GM19467 (cell line): ENCODE measurements at regions not wholly inside any gene's neighbourhood (a gene's known extent, or its start where the extent isn't known, plus 50 kb on each side); places are given as distances from the start of the nearest gene placed in this dataset.

Experiments
- ATAC-seq: cut with Tn5 transposase; IDR thresholded peaks from one replicate; pipeline ENCODE4 v1.9.1; 2021; ENCODE audit warnings: mild to moderate bottlenecking, moderate library complexity; ENCODE audit not compliant: unreplicated experiment

DNA sequence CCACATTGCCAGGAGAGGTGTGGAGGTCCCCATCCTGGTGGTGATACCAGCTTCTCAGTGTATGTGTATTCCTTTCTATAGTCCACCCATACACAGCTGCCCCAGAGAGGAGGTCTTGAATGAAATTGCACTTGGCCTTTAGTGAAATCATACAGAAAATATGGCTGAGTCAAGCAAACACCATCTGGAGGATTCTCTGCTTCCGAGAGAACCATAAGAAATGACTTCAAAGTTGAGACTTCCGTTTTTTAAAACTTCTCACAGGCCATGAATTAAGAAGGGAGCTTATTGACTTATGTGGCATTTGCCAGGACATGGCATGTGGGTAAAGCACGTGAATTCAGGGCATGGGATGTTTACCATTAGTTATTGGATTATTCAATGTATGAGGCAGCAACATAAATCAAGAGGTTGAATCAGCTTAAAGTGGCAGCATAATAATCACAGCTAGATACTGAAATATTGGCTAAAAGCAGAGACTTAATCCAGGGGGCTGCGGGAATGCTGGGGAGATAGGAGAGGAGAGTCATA, 119.1 kb upstream of the MTNR1B start:
- no peak for ATAC-seq

DNA sequence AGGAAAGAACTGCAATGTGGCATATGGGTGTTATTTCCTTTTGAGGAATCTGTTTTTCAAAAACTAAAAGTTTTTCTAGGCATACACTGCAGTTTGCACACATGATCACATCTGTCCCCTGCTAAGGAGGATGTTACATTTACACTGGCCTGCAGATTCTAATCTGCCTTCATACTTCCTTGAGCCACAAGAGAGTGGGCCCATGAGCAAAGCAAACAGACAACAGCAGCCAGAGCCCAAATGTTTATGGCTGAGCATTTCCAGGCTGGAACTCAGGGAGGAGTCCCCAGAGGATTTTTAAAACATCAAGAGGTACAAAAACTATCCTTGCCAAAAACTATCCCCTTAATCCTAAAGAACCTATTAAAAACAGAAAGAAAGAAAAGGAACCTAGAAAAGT, 117.2 kb upstream of the MTNR1B start:
- ATAC-seq = no peak

DNA sequence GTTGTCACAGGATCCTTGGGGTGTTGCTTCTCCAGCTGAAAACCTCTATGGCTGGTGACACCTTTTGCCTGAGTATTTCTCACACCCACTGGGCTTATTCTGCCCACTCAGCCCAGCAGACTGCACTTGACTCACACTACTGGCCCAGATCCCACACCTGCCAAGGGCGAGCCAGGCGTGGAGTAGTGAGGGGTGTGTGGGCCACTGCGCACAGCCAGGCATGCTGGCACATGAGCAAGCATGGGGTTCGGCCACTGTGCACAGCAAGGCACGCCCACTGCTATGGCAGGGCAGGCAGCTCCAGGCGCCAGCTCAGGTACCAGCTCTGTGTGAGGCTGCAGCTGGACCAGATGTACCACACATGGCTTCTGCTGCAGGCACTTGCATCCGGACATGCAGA, 116.5 kb upstream of the MTNR1B start:
- no peak for ATAC-seq

DNA sequence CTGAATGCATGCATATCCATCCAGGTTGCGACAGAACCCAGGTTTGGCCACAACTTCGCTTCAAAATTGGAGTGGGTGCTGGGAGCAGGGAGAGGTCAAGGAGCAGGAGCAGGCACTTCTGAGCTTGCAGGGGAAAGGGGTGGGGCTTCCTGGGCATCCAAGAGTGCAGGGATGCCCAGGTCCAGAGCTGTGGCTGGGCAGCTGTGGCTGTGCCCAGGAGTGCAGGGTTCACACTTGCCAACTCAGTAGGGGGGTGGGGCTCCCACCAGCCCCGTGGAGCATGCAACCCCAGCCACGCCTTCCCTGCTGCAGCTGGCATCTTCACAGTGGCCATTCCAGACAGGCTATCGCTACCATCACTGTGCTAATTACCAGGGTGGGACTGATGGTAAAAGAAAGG, 115.3 kb upstream of the MTNR1B start:
- ATAC-seq = no peak

DNA sequence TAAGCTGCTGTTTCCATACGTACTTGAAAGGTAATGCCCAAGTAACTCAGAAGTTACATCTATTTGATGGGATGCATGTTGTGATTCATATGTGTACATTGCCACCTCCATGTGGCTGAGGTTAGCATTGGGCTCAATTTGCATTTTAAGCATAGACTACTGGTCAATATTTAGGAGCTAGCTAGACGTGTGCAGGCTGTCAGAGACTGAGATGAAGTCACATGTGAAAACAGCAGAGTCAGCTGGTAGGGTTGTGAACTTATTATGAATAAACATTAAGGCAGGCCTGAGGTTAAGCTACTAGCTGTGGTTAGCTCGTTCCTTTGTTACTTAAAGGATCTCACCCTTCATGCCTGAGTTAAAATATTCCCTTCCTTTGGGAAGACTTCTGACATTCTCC, 114.5 kb upstream of the MTNR1B start:
- ATAC-seq = no peak

DNA sequence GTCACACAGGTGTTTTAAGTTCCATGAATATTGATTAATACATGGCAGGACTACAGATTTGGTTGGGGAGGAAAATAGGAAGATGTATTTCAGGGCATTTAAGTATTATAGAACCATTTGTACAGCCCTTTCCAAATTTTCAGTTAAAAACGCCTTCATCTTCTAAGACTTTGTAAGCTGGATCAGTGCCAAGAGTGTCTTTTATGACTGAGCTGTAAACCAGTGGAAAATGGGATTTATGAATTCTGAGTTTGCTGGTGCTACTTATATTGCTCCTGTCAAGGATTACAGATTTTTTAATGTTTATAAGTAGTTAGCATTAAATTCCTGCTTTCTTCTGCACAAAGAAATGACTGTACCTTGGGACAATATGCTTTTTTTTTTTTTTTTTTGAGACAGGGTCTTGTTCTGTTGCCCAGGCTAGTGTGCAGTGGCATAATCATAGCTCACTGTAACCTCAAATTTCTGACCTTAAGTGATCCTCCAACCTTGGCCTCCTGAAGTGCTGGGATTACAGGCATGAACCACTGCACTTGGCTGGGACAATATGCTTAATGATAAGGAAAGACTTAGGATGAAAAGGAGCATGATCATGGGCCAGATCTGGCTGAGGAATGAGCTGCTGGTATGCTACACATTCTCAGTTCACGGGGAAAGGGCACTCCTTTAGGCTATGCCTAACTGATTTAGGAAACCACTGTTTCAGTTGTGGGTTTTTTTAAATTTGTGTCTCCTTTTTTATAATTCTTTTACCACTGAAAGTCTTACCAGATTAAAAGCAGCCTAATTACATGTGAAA, 113.6 kb upstream of the MTNR1B start:
- no peak for ATAC-seq

DNA sequence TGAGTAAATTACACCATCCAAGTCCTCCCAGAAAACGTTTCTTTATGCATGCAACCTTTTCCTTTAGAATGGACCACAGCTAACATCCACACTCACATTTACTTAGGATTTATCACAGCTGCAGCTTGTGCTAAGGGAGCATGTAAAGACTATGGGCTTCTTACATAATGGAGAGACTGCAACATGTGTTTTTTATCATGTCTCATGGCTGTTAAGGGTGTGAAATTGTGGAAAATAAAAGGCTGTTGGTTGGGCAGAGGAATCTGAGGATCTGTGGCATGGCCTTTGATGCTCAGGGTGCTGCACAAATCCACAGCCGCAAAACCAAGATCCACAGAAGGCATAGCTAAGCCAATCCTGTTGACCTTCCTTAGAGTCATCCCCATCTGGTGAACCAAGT, 112.0 kb upstream of the MTNR1B start:
- no peak for ATAC-seq

DNA sequence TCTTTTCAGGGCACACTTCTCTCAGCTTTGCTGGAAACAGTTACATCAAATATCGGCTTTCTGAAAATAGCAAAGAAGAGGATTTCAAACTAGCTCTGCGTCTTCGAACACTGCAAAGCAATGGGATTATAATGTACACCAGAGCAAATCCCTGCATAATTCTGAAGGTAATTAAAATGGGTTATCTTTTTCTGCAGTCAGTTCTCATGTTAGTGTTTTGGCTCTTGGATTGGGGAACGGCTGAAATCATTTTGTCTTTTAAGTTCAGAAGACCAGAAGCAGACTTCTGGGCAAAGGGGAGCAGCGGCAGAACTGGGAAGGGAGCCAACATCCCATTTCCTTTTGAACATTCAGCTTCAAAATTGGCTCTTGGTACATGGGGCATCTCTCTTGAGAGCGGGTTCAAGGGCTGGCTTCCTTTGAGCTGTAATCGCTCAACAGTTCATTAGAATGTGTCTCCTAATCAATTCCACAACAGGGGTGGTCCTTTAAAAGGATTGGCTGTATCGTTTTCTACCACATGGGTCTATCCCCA, 110.2 kb upstream of the MTNR1B start:
- ATAC-seq = no peak

DNA sequence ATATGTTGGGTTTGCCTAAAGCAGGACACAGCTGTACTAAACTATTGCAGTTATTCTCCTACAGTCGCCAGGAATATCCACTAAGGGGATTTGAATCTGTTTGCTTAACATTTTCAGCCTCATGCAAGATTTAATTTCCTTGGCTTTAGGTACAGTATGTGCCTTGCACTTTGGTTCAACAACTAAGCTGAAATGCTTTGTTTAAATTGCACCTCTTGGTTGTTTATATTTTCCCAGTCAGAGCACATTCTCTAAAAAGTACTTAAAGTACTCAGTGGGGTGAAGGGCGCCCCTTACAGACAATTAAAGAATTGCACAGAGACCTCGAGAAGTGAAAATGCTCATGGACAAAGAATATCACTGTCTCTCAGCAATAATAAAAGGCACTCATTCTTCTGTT, 107.8 kb upstream of the MTNR1B start:
- no peak for ATAC-seq

DNA sequence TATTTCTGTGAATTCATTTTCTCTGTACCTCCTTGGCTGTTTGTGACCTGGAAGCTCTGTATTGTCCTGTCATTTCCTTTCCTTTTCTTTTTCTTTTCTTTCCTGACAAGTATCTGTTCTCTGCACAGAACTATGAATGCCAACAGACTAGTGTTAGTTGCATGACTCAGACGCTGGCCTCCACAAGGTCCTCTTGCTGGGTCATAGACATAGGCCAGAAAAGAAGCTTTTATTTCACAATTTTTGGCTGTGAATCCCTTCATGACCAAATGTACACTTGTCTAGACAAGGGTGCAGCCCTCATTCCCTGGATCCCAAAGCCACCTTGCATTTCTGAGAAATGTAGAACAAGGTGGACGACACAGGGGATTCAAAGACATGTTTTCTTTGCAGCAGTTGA, 104.1 kb upstream of the MTNR1B start:
- ATAC-seq = no peak

DNA sequence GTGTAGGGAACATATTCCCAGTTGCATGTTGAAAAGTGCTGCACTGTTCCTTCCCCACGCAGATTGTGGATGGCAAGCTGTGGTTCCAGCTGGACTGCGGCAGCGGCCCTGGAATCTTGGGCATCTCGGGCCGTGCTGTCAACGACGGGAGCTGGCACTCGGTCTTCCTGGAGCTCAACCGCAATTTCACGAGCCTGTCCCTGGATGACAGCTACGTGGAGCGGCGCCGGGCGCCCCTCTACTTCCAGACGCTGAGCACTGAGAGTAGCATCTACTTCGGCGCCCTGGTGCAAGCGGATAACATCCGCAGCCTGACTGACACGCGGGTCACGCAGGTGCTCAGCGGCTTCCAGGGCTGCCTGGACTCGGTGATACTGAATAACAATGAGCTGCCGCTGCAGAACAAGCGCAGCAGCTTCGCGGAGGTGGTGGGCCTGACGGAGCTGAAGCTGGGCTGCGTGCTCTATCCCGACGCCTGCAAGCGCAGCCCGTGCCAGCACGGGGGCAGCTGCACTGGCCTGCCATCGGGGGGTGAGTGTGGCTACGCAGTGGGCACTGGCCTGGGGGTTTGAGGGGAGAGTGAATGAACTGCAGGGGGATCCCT, 102.7 kb upstream of the MTNR1B start:
- no peak for ATAC-seq

DNA sequence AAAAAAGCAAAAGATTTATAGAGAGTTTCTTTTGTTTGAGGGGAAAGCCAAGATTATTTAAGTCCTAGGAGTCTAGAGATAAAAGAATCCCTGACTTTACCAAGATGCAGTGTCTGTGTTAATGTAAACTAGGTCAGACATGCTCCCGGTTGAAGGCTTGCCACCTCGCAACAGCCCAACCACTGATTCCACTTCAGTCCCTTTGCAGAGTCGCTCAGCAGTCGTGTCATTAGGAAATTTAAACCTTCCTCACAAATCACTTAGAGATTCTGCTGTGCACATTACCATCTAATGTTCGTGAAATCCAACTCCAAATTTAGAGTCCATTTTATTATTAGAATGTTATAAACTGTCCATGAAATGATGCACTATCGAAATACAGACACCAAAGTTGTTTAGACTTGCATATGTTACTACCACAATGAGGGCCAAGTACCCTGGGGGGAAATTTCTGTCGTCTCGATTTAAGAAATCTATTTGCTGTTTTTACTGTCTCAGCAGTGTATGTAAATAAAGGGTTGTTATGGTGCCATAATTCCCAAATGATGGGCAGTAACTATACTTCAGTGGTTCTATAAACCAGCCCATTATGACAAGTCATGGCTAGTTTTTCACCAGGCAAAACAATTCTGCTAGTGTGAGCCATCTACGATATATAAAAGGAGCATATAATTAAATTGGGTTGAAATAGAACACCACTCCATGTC, 101.4 kb upstream of the MTNR1B start:
- ATAC-seq = no peak

DNA sequence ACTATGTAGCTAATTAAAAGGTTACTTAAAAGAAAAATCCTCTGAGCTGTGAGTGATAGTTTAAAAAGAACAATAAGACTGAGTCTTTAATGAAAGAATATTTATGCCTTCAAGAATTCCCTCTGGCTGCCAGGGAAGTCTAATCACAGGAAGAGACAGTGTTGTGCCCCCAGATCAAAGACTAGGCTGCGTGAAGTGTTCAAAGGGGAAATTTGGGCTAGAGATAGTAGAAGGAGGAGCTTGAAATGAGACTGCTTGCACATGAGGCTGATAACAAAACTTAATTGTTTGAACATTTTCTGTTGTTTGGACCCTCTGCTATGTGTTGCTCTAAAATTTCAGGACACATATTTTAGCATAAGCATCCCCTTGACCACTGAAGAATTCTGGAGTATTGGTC, 99.7 kb upstream of the MTNR1B start:
- no peak for ATAC-seq

DNA sequence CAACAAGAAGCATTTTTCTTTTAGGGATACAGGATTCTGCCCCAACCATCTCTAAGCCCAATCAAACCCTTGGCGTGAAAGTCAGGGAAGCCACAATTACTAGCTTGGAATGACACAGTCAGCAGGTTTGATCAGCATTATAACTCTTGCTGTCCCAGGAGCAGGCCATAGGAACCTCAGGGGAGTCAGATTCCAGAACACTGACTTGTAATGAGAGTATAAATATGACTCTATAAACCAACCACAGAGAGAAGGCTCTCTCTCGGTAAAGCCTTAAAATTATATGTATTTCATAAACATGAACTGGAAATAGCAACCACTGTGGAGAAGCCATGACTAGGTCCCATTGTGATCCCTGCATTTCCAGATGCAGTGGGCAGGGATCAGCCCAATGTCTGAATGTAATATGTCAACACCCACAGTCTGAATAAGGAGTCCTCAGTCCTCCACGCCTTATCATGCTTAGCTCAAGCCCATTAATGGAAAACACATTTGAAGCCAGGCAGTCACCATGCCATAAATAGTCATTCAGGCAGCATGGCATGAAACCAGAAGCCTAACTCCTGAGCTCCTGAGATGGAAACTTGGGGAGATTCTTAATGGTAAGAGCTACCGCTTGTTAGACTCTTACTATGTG, 99.1 kb upstream of the MTNR1B start:
- ATAC-seq = no peak

DNA sequence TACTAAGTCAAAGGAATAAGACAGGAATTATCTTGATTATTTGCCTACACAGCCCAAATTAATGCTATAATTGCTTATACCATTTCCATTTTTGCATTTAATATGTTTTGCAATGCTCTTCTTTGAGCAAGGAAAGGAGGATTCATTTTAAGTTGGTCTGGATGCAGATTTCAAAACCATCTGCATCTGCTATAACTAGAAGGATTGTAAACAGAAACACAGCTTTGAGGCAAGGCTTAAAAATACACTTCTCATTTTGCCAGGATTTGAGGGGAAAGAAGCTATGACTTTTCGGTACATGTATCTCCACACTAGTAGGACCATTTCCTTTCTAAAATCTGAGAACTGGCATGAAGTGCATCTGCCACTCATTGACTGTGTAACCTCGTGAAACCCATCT, 95.9 kb upstream of the MTNR1B start:
- no peak for ATAC-seq

DNA sequence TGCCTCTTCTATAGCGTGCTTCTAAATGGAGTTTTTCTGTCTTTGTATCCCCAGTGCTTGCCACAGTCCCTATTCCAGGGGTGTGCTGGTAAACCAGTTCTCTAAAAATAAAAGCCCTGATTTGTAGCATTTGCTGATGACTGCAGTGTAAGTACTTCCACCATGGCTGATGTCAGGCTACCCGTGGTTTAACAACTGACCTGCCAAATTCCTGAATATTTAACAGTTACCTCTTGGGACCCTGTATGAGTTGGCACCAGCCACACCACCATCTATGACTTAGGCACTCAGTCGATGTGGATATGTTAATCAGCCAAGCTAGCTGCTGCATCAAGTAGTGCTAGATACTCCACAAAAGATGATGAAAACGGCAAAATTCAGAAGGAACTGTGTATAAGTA, 94.0 kb upstream of the MTNR1B start:
- ATAC-seq = no peak

DNA sequence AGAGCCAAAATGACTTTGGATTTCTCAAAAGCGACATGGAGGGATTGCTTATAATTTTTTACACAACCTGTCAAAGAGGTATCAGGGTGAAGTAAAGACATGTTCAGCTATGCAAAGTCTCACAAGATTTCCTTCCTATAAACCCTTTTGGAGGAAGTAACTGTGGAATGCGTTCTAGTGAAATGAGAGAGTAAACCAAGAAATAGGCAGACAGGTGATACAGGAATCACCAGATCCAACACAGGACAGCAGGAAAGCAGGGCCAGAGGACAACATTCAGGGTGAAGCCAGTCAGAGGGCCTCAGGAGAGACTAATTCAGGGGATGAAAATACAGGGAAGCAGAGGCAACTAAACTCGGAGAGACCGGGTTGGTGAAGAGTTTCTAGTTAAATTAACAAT, 90.4 kb upstream of the MTNR1B start:
- ATAC-seq = no peak

DNA sequence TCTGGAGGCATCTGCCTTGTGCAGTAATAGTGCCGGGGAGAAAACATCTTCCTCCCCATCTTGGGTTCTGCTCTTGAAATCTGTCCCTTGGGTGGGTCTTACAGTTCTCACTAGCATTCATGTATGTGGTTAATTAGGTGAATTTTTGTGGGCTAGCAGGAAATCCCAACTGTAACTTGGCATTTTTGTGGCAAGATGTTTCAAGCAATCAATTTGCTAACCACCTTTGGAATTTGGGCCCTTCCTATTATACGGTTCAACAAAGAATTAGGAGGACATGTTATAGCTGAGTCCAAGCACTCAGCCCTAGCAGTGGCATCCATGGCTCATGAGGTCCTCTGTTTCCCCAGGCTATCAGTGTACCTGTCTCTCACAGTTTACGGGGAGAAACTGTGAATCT, 89.1 kb upstream of the MTNR1B start:
- ATAC-seq = no peak

DNA sequence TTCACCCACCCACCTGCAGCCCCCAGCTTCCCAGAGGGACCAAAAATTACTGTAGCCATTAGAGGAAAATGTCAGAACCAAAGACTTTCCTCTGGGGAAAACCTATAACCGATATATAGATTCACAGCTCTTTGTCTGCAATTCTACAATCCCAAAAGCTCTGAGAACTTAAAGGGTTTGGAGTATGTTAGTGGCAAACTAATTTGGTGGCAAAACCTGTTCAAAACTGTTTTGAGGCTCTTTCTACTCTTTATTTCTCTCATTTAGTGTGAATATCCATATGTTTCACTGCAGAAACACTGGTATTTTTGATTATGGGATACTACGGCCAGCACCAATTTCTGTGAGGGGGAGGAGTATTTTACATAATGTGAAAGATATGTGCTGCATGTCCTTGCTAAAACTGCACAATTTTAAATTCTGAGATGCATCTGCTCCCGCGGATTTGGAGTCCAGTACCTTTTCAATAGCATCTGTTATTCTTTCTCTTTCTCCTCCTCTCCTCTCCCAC, 87.5 kb upstream of the MTNR1B start:
- no peak for ATAC-seq

DNA sequence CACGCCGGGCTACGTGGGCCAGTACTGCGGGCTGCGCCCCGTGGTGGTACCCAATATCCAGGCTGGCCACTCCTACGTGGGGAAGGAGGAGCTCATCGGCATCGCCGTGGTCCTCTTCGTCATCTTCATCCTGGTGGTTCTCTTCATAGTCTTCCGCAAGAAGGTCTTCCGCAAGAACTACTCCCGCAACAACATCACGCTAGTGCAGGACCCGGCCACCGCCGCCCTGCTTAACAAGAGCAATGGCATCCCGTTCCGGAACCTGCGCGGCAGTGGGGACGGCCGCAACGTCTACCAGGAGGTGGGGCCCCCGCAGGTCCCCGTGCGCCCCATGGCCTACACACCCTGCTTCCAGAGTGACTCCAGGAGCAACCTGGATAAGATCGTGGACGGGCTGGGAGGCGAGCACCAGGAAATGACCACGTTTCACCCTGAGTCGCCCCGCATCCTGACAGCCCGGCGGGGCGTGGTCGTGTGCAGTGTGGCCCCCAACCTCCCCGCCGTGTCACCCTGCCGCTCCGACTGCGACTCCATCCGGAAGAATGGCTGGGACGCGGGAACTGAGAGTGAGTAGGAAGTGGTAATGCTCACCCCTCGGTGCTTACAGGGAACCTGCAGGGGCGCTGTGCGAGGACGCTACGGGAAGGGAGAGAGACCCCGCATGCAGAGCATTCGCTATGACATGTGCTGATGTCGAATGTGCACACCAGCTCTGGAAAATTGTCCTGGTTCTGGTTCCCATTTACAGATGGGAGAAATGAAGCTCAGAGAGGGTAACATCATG, 86.4 kb upstream of the MTNR1B start:
- ATAC-seq = no peak
